WERI-Rb-1 (cell line): ENCODE measurements at regions not wholly inside any gene's neighbourhood (a gene's known extent, or its start where the extent isn't known, plus 50 kb on each side); places are given as distances from the start of the nearest gene placed in this dataset.

Source experiments
- DNase-seq: peaks from one replicate; pipeline ENCODE4 v3.0.0-alpha.2; 2020
- H3K27ac ChIP-seq: fragments of 250-450 bp; sonication (Bioruptor Pico); 2 replicates; pipeline ENCODE4 v1.5.1; 2020; ENCODE audit warnings: mild to moderate bottlenecking, moderate library complexity
- H3K27me3 ChIP-seq: fragments of 250-450 bp; sonication (Bioruptor Pico); 2 replicates; pipeline ENCODE4 v1.5.1; 2021; ENCODE audit warnings: mild to moderate bottlenecking, low read depth, moderate library complexity; ENCODE audit not compliant: insufficient read depth, severe bottlenecking
- H3K36me3 ChIP-seq: fragments of 250-450 bp; sonication (Bioruptor Pico); 2 replicates; pipeline ENCODE4 v1.5.1; 2020; ENCODE audit warnings: mild to moderate bottlenecking, moderate library complexity
- H3K4me3 ChIP-seq: 2 replicates; pipeline ENCODE4 v1.5.1; 2011; ENCODE audit warnings: low read depth, mild to moderate bottlenecking, control low read depth, low read length
- H3K9me3 ChIP-seq: fragments of 250-450 bp; sonication (Bioruptor Pico); 2 replicates; pipeline ENCODE4 v1.5.1; 2021; ENCODE audit warnings: mild to moderate bottlenecking, moderate library complexity; ENCODE audit not compliant: severe bottlenecking
- CTCF ChIP-seq: IDR thresholded peaks from 2 replicates; pipeline ENCODE4 v1.5.1; 2011; ENCODE audit warnings: low read depth, mild to moderate bottlenecking, control low read depth, inconsistent platforms, low read length

DNA sequence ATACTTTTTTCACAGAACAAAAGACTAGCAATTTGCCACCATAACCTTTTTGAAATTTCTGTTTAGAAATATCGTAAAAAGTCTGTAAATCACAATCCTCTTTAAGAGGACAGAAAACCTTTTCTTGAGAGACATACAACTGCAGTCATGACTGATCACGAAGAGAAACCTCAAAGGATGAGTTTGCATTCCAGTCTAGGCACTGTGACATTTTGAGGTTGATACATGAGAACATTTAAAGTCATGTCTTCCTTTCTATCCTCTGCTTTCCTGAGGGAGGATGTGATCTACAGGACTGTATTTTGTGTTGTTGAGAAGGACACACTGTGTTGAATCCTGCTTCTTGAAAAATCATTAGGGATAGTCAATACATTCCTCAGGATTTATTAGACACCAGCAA lies 476.7 kb upstream of the CCDC179 start:
- no peaks in the 10 kb centered on the region for H3K36me3 ChIP-seq

GRCh38 chr11:23353611-23354010 lies 493.3 kb upstream of the CCDC179 start:
- Histone ChIP-seq H3K27ac (no peak overlapping the region), H3K27me3 (no peaks in the 10 kb centered on the region), H3K36me3 (no peaks in the 10 kb centered on the region), H3K4me3 (no peak overlapping the region), H3K9me3 (no peaks in the 10 kb centered on the region)
- no peak for DNase-seq
- no peak for TF ChIP-seq CTCF

More for the DNA sequence above, 476.7 kb upstream of the CCDC179 start:
- TF ChIP-seq CTCF: no peak
- no peak for DNase-seq
- Histone ChIP-seq H3K4me3 (no peak overlapping the region), H3K27me3 (no peaks in the 10 kb centered on the region), H3K9me3 (no peaks in the 10 kb centered on the region), H3K27ac (no peak overlapping the region)

GRCh38 chr11:23359297-23359696 lies 499.0 kb upstream of the CCDC179 start:
- Histone ChIP-seq H3K27me3 (no peaks in the 10 kb centered on the region), H3K36me3 (no peaks in the 10 kb centered on the region), H3K4me3 (no peak overlapping the region), H3K27ac (no peak overlapping the region), H3K9me3 (no peaks in the 10 kb centered on the region)
- no peak for DNase-seq
- TF ChIP-seq CTCF: no peak

GRCh38 chr11:23364076-23364475 lies 503.8 kb upstream of the CCDC179 start:
- TF ChIP-seq CTCF: no peak
- DNase-seq: no peak
- no peak overlapping the region for H3K4me3 ChIP-seq
- no peaks in the 10 kb centered on the region for H3K36me3 ChIP-seq
- no peak overlapping the region for H3K27ac ChIP-seq
- no peaks in the 10 kb centered on the region for H3K9me3 ChIP-seq
- H3K27me3 ChIP-seq: no peaks in the 10 kb centered on the region

DNA sequence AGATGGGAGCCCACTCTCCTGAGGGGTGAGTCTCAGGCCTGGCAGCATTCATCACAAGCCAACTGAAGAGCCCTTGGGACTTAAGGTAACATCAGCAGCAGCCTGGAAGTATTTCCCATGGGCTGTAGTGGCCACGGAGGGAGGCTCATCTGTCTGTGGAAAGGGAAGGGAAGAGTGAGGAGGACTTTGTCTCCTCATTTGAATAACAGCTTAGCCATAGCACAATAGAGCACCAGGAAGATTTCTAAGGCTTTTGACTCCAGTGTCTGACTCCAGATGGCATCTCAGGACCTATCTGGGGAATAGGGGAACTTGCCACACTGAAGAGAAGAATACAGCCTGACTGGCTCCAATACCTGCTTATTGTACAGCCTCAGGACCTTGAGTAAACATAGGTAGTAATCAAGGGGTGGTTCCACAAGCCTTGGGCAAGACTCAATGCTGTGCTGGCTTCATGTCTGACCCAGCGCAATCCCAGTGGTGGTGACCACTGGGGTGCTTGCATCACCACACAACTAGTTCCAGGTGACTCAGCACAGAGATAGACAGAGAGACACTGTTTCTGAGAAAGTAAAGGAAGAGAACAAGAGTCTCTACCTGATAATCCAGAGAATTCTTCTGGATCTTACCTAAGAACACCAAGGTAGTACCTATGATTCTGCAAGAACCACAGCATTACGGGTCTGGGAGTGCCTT lies 510.5 kb upstream of the CCDC179 start:
- no peak for TF ChIP-seq CTCF
- Histone ChIP-seq H3K36me3 (no peaks in the 10 kb centered on the region), H3K9me3 (no peaks in the 10 kb centered on the region), H3K4me3 (no peak overlapping the region), H3K27me3 (no peaks in the 10 kb centered on the region), H3K27ac (no peak overlapping the region)
- no peak for DNase-seq

- DNase-seq: no peak
- no peak overlapping the region for H3K27ac ChIP-seq
- TF ChIP-seq CTCF: no peak
- no peaks in the 10 kb centered on the region for H3K27me3 ChIP-seq
- no peak overlapping the region for H3K4me3 ChIP-seq
- H3K36me3 ChIP-seq: no peaks in the 10 kb centered on the region
- H3K9me3 ChIP-seq: no peaks in the 10 kb centered on the region
These were observed 517.6 kb upstream of the CCDC179 start for GRCh38 chr11:23377909-23378308.
